PC-3 (cell line): ENCODE measurements at regions not wholly inside any gene's neighbourhood (a gene's known extent, or its start where the extent isn't known, plus 50 kb on each side); places are given as distances from the start of the nearest gene placed in this dataset.

Source experiments
- ATAC-seq: fragments of 200-7000 bp; cut with Tn5 transposase; 2 replicates; pipeline ENCODE4 v1.9.1; 2020; ENCODE audit warnings: mild to moderate bottlenecking, moderate library complexity
- BruUV-seq: library from RNA; stranded (reverse); fragments of 400-500 nt; replicated peaks from 2 replicates; lab custom pipeline; 2021; lab: Mats Ljungman, UMichigan
- CTCF ChIA-PET: fragments of 300-600 bp; sonication (Branson Sonifier 250); formaldehyde crosslinking; loops from one replicate; lab custom pipeline; 2022; ENCODE audit warnings: antibody characterized with exemption; lab: Charles Lee
- POLR2A ChIA-PET: fragments of 300-600 bp; sonication (Branson Sonifier 250); formaldehyde crosslinking; loops from one replicate; lab custom pipeline; 2022; ENCODE audit warnings: antibody characterized with exemption; ENCODE audit not compliant: unreplicated experiment; lab: Charles Lee
- DNase-seq: peaks from one replicate; pipeline ENCODE4 v3.0.0-alpha.2; 2015
- H2AFZ ChIP-seq: fragments of 300-600 bp; sonication (generic); 2 replicates; pipeline ENCODE4 v1.6.0; 2016; ENCODE audit warnings: antibody characterized with exemption, low read length
- H3F3A ChIP-seq: fragments of 300-600 bp; sonication (generic); one replicate; pipeline ENCODE4 v1.6.0; 2017; ENCODE audit warnings: antibody characterized with exemption, low read length, control low read depth, mild to moderate bottlenecking; ENCODE audit not compliant: unreplicated experiment
- H3K27ac ChIP-seq: fragments of 300-600 bp; sonication (generic); 2 replicates; pipeline ENCODE4 v1.5.1; 2016; ENCODE audit warnings: mild to moderate bottlenecking, low read length
- H3K27me3 ChIP-seq: fragments of 300-600 bp; sonication (generic); 2 replicates; pipeline ENCODE4 v1.6.1; 2016; ENCODE audit warnings: low read length, mixed read lengths
- H3K36me3 ChIP-seq: fragments of 300-600 bp; sonication (generic); 2 replicates; pipeline ENCODE4 v1.6.1; 2016; ENCODE audit warnings: low read depth, mixed run types, low read length, mixed read lengths
- H3K4me1 ChIP-seq: fragments of 300-600 bp; sonication (generic); 2 replicates; pipeline ENCODE4 v1.5.1; 2016; ENCODE audit warnings: low read length; ENCODE audit not compliant: insufficient read depth
- H3K4me2 ChIP-seq: fragments of 300-600 bp; sonication (generic); 2 replicates; pipeline ENCODE4 v1.6.0; 2016; ENCODE audit warnings: low read length
- H3K4me3 ChIP-seq: fragments of 300-600 bp; sonication (generic); 2 replicates; pipeline ENCODE4 v1.5.1; 2016; ENCODE audit warnings: mild to moderate bottlenecking, low read length, mixed read lengths
- H3K79me2 ChIP-seq: fragments of 300-600 bp; sonication (generic); 2 replicates; pipeline ENCODE4 v1.6.1; 2017; ENCODE audit warnings: low read length, mixed read lengths
- H3K9ac ChIP-seq: fragments of 300-600 bp; sonication (generic); 2 replicates; pipeline ENCODE4 v1.6.0; 2016; ENCODE audit warnings: mild to moderate bottlenecking, low read length
- H3K9me2 ChIP-seq: fragments of 300-600 bp; sonication (generic); replicated peaks from 2 replicates; pipeline ENCODE4 v1.6.1; 2016; ENCODE audit warnings: mixed run types, low read length, mixed read lengths
- H3K9me3 ChIP-seq: fragments of 300-600 bp; sonication (generic); 2 replicates; pipeline ENCODE4 v1.6.1; 2016; ENCODE audit warnings: low read length, mixed read lengths
- H4K20me1 ChIP-seq: fragments of 300-600 bp; sonication (generic); 2 replicates; pipeline ENCODE4 v1.6.1; 2016; ENCODE audit warnings: low read length, mixed read lengths
- EZH2 ChIP-seq: fragments of 300-600 bp; sonication (generic); IDR thresholded peaks from one replicate; pipeline ENCODE4 v1.6.1; 2017; ENCODE audit warnings: antibody characterized with exemption, mild to moderate bottlenecking, low read length; ENCODE audit not compliant: unreplicated experiment
- EZH2phosphoT487 ChIP-seq: fragments of 300-600 bp; sonication (generic); IDR thresholded peaks from 2 replicates; pipeline ENCODE4 v1.6.1; 2018; ENCODE audit warnings: mild to moderate bottlenecking, antibody characterized with exemption, low read length, borderline replicate concordance
- intact Hi-C: fragments of 100-400 bp; cut with micrococcal nuclease; formaldehyde crosslinking; loops from 2 replicates; pipeline ENCODE4 v1.9.0; 2023
- TF ChIP-seq, protein P1 (sequence below): fragments of 300-600 bp; sonication (generic); conservative IDR thresholded peaks from 2 replicates; pipeline ENCODE4 v1.5.1; 2017; ENCODE audit warnings: antibody characterized with exemption, low read depth, mild to moderate bottlenecking, low read length

DNA sequence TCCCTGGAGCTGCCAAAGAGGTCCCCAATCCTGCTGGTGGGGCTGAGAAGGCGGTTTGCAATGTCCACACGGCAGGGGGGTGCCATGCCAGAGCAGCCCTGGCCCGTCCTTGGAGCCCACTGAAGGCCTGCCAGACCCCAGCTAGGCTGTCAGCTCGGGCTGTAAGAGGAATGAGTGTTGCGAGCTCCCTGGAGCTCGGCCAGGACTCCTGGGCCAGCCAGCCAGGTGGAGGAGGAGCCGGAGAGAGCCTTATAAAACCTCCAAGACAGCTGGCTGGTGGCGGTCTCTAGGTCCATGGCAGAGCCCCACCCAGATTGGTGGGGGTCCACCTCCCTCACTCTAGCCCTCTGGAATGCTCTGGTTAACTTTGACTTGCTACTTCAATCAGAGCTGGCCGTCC, 55.1 kb upstream of the CALN1 start:
- no peaks in the 10 kb centered on the region for H3K27me3 ChIP-seq
- no peak overlapping the region for H3K27ac ChIP-seq
- intact Hi-C loops: no loop called here
- no peaks in the 10 kb centered on the region for H3F3A ChIP-seq
- CTCF ChIA-PET: no interaction called here
- H3K4me1 ChIP-seq: no peaks in the 10 kb centered on the region
- no peak overlapping the region for H3K4me2 ChIP-seq
- no peaks in the 10 kb centered on the region for H3K9me3 ChIP-seq
- H2AFZ ChIP-seq: no peak overlapping the region
- no peaks in the 10 kb centered on the region for H4K20me1 ChIP-seq
- no peak overlapping the region for H3K9ac ChIP-seq
- no peaks in the 10 kb centered on the region for H3K9me2 ChIP-seq
- H3K79me2 ChIP-seq: no peaks in the 10 kb centered on the region
- DNase-seq (no peak), ATAC-seq (no peak)
- H3K36me3 ChIP-seq: no peaks in the 10 kb centered on the region
- POLR2A ChIA-PET: no interaction called here
- no peak overlapping the region for H3K4me3 ChIP-seq
- BruUV-seq: no TSS peak
- TF ChIP-seq, protein P1, sequence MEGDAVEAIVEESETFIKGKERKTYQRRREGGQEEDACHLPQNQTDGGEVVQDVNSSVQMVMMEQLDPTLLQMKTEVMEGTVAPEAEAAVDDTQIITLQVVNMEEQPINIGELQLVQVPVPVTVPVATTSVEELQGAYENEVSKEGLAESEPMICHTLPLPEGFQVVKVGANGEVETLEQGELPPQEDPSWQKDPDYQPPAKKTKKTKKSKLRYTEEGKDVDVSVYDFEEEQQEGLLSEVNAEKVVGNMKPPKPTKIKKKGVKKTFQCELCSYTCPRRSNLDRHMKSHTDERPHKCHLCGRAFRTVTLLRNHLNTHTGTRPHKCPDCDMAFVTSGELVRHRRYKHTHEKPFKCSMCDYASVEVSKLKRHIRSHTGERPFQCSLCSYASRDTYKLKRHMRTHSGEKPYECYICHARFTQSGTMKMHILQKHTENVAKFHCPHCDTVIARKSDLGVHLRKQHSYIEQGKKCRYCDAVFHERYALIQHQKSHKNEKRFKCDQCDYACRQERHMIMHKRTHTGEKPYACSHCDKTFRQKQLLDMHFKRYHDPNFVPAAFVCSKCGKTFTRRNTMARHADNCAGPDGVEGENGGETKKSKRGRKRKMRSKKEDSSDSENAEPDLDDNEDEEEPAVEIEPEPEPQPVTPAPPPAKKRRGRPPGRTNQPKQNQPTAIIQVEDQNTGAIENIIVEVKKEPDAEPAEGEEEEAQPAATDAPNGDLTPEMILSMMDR: no peak
- no peak for TF ChIP-seq EZH2phosphoT487
- TF ChIP-seq EZH2: no peak

DNA sequence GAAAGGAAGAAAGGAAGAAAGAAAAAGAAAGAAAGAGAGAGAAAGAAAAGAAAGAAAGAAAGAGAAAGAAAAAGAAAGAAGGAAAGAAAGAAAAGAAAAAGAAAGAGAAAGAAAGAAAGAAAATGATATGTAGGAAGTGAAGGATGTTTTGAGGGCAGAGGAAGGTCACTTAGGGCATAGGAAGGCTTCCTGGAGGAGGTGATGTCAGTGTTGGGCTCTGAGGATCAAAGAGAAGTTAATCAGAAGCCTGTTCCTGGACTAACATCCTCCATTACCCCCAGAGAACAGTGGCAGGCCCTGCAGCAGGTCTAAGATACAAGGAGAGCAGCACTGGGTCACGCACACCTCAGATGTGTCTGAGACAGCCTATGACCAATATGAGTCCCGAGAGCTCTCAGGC, 54.7 kb upstream of the CALN1 start:
- Histone ChIP-seq H3K4me2 (no peak overlapping the region), H3K27ac (no peak overlapping the region), H3F3A (no peaks in the 10 kb centered on the region), H4K20me1 (no peaks in the 10 kb centered on the region), H3K9me3 (no peaks in the 10 kb centered on the region), H3K9me2 (no peaks in the 10 kb centered on the region), H3K4me3 (no peak overlapping the region), H3K4me1 (no peaks in the 10 kb centered on the region), H3K36me3 (no peaks in the 10 kb centered on the region), H3K79me2 (no peaks in the 10 kb centered on the region), H3K9ac (no peak overlapping the region), H3K27me3 (no peaks in the 10 kb centered on the region), H2AFZ (no peak overlapping the region)
- intact Hi-C loops: no loop called here
- no peak for TF ChIP-seq EZH2
- no peak for TF ChIP-seq EZH2phosphoT487
- TF ChIP-seq, protein P1: no peak
- ChIA-PET CTCF (no interaction called here), POLR2A (no interaction called here)
- BruUV-seq: no TSS peak
- DNase-seq (no peak), ATAC-seq (no peak)

DNA sequence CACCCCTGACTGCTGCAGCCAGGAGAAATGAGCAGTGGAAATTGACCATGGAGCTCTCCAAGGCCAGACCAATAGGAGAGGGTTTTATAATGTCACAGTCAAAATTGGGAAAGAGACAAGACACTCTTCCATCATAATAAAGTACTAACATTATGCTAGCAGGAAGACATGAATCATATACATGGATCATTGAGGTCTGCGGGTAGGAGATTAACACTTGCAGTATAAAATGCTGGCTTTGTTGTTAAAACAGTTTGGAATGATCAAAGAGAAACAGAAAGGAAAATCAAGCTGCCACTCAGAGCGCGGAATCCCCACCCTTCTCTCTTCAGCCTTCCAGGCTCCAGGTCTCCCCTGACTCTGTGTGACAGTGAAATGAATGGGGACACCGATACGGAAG, 53.4 kb upstream of the CALN1 start:
- H3K36me3 ChIP-seq: no peaks in the 10 kb centered on the region
- no TSS peak for BruUV-seq
- H3K9me2 ChIP-seq: no peaks in the 10 kb centered on the region
- no peak overlapping the region for H3K9ac ChIP-seq
- no peaks in the 10 kb centered on the region for H3K27me3 ChIP-seq
- TF ChIP-seq EZH2phosphoT487 (no peak), EZH2 (no peak)
- TF ChIP-seq, protein P1: no peak
- intact Hi-C loops: no loop called here
- H2AFZ ChIP-seq: no peak overlapping the region
- no peaks in the 10 kb centered on the region for H3K9me3 ChIP-seq
- ATAC-seq (no peak), DNase-seq (no peak)
- POLR2A ChIA-PET: no interaction called here
- H3K79me2 ChIP-seq: no peaks in the 10 kb centered on the region
- no peak overlapping the region for H3K4me3 ChIP-seq
- no peak overlapping the region for H3K4me2 ChIP-seq
- H3F3A ChIP-seq: no peaks in the 10 kb centered on the region
- H4K20me1 ChIP-seq: no peaks in the 10 kb centered on the region
- no peak overlapping the region for H3K27ac ChIP-seq
- CTCF ChIA-PET: no interaction called here
- no peaks in the 10 kb centered on the region for H3K4me1 ChIP-seq
